ENCODE measurements at regions not wholly inside any gene's neighbourhood (a gene's known extent, or its start where the extent isn't known, plus 50 kb on each side); places are given as distances from the start of the nearest gene placed in this dataset.

DNA sequence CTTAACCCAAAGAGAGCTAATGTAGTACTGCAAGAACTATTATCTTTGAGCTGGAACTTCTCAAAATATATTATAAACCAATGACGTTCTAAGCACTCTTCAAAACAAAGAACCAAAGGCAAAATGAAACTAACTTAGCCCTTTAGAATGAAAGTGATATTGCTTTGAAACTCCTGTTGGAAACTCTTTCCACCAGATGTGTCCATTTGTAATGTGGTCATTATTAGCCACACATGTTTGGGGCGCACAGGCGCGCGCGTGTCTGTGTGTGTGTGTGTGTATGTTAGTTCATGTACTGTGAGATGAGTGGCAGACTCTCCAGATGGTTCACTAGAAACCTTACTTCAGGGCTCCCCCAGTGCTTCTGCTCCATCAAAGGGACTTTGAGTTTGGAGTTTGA lies 323.4 kb downstream of the BCL11A start:
- TF ChIP-seq, protein P1, sequence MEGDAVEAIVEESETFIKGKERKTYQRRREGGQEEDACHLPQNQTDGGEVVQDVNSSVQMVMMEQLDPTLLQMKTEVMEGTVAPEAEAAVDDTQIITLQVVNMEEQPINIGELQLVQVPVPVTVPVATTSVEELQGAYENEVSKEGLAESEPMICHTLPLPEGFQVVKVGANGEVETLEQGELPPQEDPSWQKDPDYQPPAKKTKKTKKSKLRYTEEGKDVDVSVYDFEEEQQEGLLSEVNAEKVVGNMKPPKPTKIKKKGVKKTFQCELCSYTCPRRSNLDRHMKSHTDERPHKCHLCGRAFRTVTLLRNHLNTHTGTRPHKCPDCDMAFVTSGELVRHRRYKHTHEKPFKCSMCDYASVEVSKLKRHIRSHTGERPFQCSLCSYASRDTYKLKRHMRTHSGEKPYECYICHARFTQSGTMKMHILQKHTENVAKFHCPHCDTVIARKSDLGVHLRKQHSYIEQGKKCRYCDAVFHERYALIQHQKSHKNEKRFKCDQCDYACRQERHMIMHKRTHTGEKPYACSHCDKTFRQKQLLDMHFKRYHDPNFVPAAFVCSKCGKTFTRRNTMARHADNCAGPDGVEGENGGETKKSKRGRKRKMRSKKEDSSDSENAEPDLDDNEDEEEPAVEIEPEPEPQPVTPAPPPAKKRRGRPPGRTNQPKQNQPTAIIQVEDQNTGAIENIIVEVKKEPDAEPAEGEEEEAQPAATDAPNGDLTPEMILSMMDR (IDR thresholded peaks at IDR 0.05; ENCODE audit: low read length) = no peak
- no peak for TF ChIP-seq EZH2 (optimal IDR thresholded peaks at IDR 0.05; ENCODE audit: low read depth, low read length)

Measured in MM.1S (cell line).